GM19467 (cell line): ENCODE measurements at regions not wholly inside any gene's neighbourhood (a gene's known extent, or its start where the extent isn't known, plus 50 kb on each side); places are given as distances from the start of the nearest gene placed in this dataset.

ENCODE experiments used
- ATAC-seq: cut with Tn5 transposase; IDR thresholded peaks from one replicate; pipeline ENCODE4 v1.9.1; 2021; ENCODE audit warnings: mild to moderate bottlenecking, moderate library complexity; ENCODE audit not compliant: unreplicated experiment

DNA sequence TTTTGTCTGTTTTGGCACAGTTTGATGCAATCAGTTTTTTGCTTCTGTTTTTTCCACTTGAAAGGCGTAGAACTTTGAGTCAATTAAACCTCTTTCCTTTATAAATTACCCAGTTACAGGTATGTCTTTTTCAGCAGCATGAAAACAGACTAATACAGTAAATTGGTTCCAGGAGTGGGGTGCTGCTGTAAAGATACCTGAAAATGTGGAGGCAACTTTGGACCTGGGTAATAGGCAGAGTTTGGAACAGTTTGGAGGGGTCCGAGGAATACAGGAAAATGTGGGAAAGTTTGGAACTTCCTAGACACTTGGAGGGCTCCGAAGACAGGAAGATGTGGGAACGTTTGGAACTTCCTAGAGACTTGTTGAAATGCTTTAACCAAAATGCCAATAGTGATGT is 2022.2 kb downstream of the MAT2B start:
- no peak for ATAC-seq

DNA sequence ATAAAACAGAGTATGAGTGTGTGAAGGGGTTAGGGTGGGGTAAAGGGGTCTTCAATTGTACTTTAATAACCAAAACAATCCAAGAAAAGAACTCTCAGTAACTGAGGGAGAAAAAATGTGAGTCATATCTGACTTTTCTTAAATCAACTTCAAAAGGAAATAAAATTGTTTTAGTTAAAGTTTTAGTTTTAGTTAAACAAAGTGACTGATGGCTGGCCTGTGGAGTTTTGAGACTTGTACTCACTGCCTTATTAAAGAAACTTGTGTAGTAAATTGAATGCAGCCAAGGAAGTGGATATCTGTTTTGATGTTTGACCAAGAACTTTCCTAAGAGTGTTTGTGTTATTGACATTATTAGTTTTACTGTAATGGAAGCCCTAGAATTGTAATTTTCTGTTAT is 2032.6 kb downstream of the MAT2B start:
- ATAC-seq, result no peak

DNA sequence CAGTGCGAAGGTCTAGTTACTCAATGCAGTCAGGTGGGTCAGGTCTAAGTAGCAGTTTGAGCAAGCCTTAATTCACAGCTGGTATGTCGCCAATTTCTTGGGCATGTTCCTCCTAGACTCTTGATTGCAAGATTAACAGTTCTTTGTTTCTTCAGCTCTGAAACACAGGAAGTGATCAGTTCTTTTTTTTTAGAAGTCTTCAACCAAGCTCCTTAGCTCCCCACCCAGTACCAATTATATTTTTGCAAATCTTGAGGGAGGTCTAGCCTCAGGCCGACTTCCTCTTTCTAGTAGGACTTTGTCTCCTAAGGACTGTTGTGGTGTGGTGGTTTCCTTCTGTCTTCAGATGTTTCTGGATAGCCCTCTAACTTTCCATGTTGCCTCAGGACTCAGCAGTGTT is 2054.2 kb downstream of the MAT2B start:
- ATAC-seq, result no peak

DNA sequence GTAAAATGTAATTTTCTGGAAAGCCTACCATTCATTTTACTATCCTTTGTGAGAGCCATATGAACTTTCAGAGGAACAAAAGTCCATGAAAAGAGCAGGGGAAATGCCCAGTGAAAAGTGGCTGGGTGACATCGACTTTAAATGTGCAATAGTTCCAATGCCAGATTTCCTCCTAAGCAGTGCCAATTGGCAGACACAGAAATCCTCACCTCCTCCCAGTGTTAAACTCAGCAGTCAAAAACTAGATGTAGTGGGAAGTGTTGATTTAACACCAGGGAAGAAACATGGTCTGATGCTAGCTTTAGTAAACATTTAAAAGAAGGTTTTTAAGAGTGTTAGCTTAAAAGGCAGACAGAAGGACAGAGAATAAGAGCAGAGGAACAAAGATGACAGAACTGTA is 2055.2 kb downstream of the MAT2B start:
- ATAC-seq, result no peak

DNA sequence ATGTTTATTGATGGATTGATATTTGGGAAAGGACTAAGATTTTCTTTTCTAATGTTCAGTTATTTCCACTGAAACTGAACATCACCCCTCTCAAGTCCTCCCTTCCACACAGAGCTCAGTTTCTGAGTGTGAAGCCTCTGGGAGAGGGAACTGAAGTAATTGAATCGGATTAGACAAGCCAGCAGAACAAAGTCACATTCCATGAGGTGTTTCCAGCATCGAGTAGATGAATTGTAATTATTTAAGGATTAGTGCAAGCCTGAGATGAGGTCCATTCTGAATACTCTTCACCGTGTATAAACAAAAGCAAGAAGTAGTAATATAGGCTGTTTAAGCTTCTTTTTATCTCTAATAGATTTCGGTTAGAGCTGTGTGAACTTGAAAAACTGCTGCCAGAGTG is 2060.5 kb downstream of the MAT2B start:
- ATAC-seq, result no peak

DNA sequence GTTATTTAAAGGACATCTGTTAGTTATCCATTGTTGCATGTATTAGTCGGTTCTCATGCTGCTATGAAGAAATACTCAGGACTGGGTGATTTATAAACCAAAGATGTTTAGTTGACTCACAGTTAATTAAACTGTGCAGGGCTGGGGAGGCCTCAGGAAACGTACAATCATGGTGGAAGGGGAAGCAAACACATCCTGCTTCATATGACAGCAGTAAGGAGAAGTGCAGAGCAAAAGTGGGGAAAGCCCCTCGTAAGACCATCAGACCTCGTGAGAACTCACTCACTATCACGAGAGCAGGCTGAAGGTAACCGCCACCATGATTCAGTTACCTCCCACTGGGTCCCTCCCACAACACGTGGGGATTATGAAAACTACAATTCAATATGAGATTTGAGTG is 2064.1 kb downstream of the MAT2B start:
- ATAC-seq, result no peak

DNA sequence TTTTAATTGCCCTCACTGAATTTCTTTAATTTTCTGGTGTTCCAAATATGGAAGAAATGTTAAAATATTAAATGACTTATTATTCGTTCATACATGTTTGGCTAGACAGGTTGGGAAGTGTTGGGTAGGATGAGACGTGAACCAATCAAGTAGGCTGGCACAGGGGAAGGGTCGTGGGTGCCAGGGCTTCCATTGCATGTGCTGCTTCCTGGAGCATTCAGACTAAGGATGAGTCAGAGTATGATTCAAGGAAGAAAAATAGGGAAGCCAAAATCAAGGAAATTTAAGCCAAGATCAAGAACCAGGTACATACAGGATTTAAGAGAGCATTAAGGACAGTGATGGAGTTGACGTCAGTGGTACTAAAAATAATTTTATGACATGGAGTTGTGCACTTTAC is 2068.0 kb downstream of the MAT2B start:
- ATAC-seq, result no peak

DNA sequence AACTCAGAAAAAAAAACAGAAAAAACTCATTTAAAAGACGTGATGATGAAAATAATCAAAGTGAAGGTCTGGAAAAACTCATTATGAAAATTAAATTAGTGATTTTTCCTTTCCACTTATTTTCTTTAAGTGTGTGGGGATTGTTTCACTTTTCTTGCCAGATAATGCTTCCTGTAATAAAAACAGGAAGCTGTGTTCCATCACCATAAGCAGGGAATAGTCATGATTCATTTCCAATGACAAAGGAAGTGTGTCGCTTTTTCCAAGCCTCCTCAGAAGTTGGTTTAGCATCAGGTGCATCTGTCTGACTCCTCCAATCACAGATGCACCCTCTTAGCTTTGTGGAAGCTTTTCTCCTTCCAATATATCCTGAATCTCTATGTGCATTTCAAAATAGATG is 2068.7 kb downstream of the MAT2B start:
- no peak for ATAC-seq

DNA sequence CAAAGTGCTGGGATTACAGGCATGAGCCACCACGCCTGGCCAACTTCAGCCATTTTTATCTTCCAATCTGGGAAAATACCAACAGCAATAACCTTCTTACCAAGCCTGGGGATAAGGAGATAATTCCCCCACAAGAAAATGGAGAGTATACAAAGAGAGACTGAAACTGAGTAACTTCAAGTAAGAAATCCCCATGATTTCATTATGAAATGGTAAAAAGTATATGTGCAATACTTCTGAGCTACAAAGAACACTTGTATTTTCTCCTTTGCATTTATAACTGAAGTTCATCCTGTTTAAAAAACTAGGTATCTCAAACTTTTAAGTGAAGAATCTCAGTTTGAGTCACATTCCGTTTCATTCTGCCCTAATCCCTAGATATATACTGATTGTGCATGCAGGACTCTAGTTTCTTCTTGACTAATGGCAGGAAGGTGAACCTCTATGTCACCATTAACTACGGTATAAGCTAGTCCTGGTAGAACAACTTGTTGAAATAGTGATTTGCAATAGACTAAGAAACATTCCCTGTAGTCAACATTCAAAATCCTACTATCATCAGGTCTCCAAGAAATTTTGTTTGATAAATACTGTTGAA is 2071.4 kb downstream of the MAT2B start:
- ATAC-seq, result no peak

DNA sequence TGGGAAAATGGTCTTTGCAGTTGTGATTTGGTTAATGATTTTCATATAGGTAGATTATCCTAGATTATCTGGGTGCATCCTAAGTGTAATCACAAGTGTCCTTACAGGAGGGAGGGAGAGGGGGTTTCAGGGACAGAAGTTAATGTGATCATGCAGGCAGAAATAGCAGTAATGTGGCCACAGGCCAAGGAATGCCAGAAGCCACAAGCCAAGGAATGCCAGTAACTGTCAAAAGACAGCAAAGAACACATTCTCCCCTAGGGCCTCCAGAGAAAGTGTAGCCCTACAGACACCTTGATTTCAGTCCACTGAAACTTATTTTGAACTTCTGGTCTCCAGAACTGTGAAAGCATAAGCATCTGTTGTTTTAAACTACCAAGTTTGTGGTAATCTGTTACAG is 2074.5 kb downstream of the MAT2B start:
- ATAC-seq, result no peak

DNA sequence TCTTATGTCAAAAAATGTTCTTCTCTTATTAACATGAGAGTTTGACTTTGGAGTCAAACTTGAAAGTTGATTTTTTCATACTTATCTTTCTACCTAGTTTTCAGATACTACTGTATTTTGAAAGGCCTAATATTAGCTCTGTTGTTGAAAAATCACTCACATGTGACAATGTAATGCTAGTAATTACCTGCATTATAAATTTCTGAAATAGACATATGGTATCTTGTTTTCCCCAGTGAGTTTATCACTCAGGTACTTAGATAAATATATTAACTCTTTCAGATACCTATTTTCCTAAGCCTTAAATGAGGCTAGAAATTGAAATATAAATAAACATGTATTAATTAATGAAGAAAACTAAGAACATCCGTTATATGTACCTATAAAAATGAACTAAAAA is 2089.3 kb downstream of the MAT2B start:
- ATAC-seq, result no peak

DNA sequence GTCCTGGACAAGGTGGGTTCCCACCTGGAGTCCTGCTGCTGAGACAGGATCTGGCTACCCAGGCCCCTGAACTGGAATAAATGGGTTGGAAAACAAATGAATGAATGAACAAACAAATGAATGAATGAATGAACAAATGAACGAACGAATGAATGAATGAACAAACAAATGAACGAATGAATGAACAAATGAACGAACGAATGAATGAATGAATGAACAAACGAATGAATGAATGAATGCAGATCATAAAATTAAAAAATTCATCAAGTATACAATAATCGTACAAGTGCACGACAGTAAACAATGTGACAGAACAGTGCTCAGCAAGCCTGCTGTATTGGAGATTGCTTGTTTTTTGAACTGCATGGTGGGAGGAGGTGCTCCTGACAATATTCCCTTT is 2097.1 kb downstream of the MAT2B start:
- no peak for ATAC-seq

DNA sequence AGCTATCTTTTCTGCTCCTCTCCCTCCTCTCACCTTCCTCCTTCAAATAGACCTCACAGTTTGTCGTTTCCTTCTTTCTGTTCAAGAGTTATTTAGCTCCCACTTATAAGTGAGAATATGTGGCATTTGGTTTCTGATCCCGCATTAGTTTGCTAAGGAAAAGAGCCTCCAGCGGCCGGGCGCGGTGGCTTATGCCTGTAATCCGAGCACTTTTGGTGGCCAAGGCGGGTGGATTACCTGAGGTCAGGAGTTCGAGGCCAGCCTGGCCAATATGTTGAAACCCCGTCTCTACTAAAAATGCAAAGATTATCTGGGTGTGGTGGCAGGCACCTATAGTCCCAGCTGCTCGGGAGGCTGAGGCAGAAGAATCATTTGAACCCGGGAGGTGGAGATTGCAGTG is 2101.6 kb downstream of the MAT2B start:
- ATAC-seq, result no peak

DNA sequence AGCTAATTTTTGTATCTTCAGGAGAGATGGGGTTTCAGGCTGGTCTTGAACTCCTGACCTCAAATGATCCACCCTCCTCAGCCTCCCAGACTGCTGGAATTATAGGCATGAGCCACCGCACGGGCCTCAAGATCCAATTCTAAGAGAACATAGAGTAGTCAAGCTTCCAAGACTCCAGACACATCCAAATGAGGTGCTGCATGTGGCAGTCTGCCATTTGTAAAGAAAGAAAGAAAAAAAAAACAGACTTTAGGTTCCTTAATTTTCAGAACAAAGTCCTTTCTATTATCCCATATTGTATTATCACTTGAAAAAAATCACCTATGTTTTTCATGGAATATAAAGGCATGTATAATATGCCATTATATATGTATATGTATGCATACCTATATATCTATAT is 2104.5 kb downstream of the MAT2B start:
- ATAC-seq, result no peak

DNA sequence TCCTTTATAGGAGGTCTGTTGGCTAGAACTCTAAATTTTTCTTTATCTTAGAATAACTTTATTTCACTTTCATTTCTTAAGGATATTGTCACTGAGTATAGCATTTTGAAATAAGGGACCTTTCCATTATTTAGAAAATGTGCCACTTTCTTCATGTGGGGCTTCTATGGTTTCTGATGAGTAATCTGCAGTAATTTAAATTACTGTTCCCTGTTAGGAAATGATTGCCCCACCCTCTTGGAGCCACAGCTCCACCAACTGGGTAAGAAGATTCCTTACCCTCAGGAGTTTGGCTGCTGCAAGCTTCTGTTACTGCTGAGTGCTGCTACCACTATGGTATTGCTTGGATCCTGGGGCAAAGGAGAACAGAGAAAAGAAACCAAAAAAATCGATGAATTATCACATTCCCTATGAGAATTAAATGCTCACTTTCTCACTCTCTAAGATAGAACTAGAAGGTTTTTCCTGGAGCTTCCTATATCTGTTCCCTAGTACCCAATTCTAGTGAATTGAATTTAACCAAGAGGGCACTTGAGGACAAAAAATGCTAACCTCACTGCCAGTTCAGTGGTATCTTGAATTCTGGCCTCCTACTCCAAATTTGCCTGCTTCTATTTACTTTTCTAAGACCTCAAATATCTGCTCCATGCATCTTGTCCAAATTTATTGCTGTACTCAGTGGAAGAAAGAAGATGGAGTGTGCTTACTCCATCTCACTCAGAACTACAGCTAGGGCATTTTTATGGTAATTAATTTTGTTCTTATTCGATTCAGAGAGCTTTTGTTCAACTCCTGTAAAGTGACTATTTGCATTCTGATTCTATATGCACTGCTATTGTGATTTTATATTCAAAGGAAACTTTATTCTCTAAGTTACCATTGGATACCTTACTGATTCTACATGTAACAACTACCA is 2111.3 kb downstream of the MAT2B start:
- no peak for ATAC-seq

DNA sequence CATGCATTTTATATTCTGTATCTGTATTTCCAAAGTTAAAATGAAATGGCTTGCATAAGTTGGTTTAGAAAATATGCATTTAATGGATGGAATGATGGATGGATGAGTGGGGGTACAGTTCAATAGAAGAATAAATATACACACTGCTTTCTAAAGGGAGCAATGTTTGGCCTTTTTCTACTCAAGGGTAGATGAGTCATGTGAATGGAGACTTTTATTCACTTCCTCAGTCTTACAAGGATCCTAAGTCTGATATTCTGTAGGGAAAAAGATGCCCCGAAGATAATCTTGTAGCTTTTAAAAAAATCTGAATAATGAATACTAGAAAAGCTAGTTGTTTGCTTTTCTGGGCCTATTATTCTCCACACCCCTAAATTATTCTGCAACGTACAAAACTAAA is 2112.1 kb downstream of the MAT2B start:
- ATAC-seq, result no peak

DNA sequence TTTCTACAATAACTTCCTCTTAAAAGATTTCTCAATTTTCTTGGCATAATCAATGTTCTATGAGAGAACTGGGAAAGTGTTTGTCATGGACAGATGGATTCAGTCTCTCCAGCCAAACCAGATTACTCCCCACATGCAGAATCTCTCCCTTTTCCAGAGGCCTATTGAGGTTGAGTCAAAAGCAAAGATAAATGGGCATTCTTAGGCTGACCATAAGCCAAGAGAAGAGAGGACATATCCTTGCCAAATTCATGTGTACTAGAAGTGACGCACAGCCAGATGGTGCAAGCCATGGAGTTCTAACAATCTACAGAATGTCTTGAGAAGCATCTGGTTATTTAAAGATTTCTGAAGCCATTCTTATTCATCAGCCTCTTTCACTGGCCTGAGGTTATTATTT is 2115.0 kb downstream of the MAT2B start:
- ATAC-seq, result no peak

DNA sequence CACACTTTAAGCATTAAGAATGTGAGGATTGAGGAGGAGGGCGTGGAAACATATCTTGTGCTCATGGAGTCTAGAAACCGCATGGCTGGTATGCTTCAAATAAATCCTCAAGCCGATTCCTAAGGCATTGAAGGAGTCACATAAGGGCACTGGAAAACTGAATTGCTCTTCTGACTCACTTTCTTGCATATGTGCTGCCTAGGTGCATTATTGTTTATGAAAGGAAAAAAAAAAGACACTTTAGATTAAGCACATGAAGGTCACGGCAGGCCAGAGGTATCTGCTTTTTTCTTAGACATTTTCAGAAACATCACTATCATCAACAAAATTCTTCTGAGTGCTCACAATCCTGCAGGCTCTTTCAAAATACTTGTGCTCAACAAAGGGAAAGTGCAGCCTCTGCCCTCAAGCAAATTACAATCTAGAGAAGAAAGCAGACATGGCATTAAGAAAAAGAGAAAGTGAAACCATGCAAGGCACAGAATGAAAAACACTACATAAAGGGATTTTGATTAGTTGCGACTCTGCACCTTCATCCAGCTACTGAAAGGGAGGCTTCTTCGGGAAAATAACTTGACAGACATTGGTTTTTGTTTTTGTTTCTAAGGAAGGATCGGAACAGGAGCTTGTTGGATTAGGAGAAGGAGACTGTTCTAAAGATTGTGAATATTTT is 2117.6 kb downstream of the MAT2B start:
- ATAC-seq, result no peak

DNA sequence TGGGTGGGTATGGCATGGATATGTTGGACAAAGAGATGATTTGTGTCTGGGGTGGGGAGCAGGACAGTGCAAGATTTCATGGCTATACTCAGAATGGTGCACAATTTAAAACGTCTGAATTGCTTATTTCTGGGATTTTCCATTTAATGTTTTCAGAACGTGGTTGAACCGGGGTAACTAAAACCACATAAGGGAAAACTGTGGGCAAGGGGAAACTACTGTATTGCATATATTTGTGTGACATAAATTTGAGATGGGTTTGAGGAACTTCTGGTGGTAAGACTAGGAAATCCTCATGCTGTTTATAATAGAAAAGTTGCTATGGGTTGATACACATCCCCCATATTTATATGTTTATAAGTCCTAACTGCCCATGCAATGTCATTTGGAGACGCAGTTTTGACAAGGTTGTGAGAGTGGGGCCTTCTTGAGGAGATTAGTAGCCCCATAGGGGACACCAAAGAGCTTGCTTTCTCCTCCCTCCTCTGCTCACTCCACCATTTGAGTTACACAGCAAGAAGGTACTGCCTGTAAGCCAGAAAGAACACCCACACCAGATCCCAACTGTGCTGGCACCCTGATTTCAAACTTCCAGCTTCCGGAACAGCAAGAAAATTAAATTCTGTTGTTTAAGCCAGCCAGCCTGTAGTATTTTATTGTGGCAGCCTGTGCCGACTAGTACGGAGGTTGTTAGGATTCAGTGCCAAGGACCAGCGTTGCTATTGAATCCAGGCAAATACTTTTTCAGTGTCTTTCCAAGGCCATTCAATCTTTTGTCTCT is 2118.9 kb downstream of the MAT2B start:
- no peak for ATAC-seq

DNA sequence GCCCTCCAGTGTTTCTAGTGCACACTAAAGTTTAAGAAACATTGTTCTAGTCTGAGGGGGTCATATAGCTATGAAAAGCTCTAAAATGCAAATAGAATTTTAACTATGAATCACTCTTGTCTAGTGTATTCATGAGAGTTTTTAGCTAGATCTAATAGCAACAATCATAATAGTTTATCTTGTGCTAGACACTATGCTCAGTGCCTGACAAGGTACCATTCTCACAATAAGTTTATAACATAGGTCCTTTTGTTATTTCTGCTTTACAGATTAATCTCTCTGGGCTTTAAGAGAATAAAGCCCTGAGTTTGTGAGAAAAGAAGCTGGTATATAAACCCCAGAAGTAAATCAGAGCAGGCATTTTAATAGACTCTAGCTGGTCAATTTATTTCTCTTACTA is 2120.7 kb downstream of the MAT2B start:
- no peak for ATAC-seq

DNA sequence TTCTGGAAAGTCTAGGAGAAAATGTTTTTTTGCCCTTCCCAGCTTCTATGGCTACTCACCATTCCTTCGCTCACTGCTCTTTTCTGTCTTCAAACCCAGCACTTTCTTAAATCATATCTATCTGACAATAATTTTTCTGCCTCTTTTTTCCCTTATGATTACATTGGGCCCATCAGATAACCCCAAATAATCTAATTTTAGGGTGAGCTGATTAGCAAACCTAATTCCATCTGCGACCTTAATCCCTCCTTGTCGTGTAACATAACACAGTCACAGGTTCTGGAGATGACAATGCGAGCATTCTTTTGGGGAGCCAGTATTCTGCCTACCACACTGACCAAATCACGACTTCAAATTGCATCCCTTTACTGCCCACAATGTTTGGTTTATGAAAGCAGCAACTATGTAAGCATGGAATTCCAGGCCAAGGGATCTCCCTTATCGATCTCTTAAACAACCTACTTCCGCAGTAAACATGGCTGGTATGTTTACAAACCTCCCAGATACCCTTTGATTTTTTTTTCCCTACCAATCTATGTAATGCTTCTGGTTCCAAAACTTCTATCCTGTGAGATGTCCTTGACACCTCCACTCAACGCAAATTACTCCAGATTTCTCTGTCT is 2122.2 kb downstream of the MAT2B start:
- no peak for ATAC-seq
